ENCODE measurements at regions not wholly inside any gene's neighbourhood (a gene's known extent, or its start where the extent isn't known, plus 50 kb on each side); places are given as distances from the start of the nearest gene placed in this dataset.
"Not testable (repeated sequence)": the region's sequence is repeated elsewhere in the genome, so short reads cannot be mapped to it uniquely, and the experiment has no call there.

- DNase-seq (ENCODE audit: low read depth): no peak
- TF ChIP-seq MAX (IDR thresholded peaks at IDR 0.05; ENCODE audit: low read depth, low read length) (no peak), CTCF (IDR thresholded peaks at IDR 0.05; ENCODE audit: low read depth, low read length) (no peak), MYC (IDR thresholded peaks at IDR 0.05; ENCODE audit: low read depth, low read length) (no peak), POLR2A (IDR thresholded peaks at IDR 0.05; ENCODE audit: extremely low read depth, insufficient read length) (no peak)
- no peak overlapping the region for H3K4me3 ChIP-seq (ENCODE audit: low read depth, low read length)
Measured at GRCh38 chrX:35432056-35432455, 366.1 kb upstream of the MAGEB16 start.

GRCh38 chrX:35439034-35439660 lies 359.0 kb upstream of the MAGEB16 start:
- H3K4me3 ChIP-seq (ENCODE audit: low read depth, low read length): no peak overlapping the region
- DNase-seq (ENCODE audit: low read depth): no peak
- TF ChIP-seq CTCF (IDR thresholded peaks at IDR 0.05; ENCODE audit: low read depth, low read length) (no peak), MYC (IDR thresholded peaks at IDR 0.05; ENCODE audit: low read depth, low read length) (no peak), MAX (IDR thresholded peaks at IDR 0.05; ENCODE audit: low read depth, low read length) (no peak), POLR2A (IDR thresholded peaks at IDR 0.05; ENCODE audit: extremely low read depth, insufficient read length) (no peak)

GRCh38 chrX:35439692-35440091 lies 358.4 kb upstream of the MAGEB16 start:
- TF ChIP-seq MYC (IDR thresholded peaks at IDR 0.05; ENCODE audit: low read depth, low read length) (no peak), MAX (IDR thresholded peaks at IDR 0.05; ENCODE audit: low read depth, low read length) (no peak), CTCF (IDR thresholded peaks at IDR 0.05; ENCODE audit: low read depth, low read length) (no peak), POLR2A (IDR thresholded peaks at IDR 0.05; ENCODE audit: extremely low read depth, insufficient read length) (no peak)
- no peak overlapping the region for H3K4me3 ChIP-seq (ENCODE audit: low read depth, low read length)
- DNase-seq (ENCODE audit: low read depth): no peak

GRCh38 chrX:35442421-35442820 lies 355.7 kb upstream of the MAGEB16 start:
- TF ChIP-seq CTCF (IDR thresholded peaks at IDR 0.05; ENCODE audit: low read depth, low read length): no peak
- no peak for TF ChIP-seq POLR2A (IDR thresholded peaks at IDR 0.05; ENCODE audit: extremely low read depth, insufficient read length)
- TF ChIP-seq MAX (IDR thresholded peaks at IDR 0.05; ENCODE audit: low read depth, low read length): no peak
- no peak for TF ChIP-seq MYC (IDR thresholded peaks at IDR 0.05; ENCODE audit: low read depth, low read length)
- DNase-seq (ENCODE audit: low read depth): no peak
- H3K4me3 ChIP-seq (ENCODE audit: low read depth, low read length): no peak overlapping the region

- DNase-seq (ENCODE audit: low read depth); H3K4me3 ChIP-seq (ENCODE audit: low read depth, low read length): not testable (repeated sequence)
Measured at GRCh38 chrX:35443091-35443582, 355.0 kb upstream of the MAGEB16 start.

GRCh38 chrX:35444671-35445355 lies 353.3 kb upstream of the MAGEB16 start:
- DNase-seq (ENCODE audit: low read depth): no peak
- no peak for TF ChIP-seq CTCF (IDR thresholded peaks at IDR 0.05; ENCODE audit: low read depth, low read length)
- TF ChIP-seq MYC (IDR thresholded peaks at IDR 0.05; ENCODE audit: low read depth, low read length): no peak
- no peak for TF ChIP-seq POLR2A (IDR thresholded peaks at IDR 0.05; ENCODE audit: extremely low read depth, insufficient read length)
- no peak for TF ChIP-seq MAX (IDR thresholded peaks at IDR 0.05; ENCODE audit: low read depth, low read length)
- H3K4me3 ChIP-seq (ENCODE audit: low read depth, low read length): no peak overlapping the region

Measured in NB4 (cell line).